DMS114 treated with DMSO at 0.1 percent for 48 hours (cell line): ENCODE measurements at regions not wholly inside any gene's neighbourhood (a gene's known extent, or its start where the extent isn't known, plus 50 kb on each side); places are given as distances from the start of the nearest gene placed in this dataset.

Experiments
- DNase-seq: peaks from one replicate; lab custom pipeline; 2025; ENCODE audit not compliant: unreplicated experiment; lab: John Stamatoyannopoulos, UW

GRCh38 chr5:40010436-40010835 is 585.7 kb upstream of the DAB2 start:
- DNase-seq, result no peak

DNA sequence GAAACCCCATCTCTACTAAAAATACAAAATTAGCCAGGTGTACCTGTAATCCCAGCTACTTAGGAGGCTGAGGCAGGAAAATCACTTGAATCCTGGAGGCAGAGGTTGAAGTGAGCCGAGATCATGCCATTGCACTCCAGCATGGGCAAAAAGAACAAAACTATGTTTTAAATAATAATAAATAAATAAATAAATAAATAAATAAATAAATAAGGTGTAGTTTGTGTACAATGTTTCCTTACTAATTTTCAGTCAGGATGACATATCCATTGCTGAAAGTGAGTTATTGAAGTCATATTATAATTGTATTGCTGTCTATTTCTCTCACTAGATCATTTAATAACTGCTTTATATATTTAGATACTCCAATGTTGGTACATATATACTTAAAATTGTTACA is 581.5 kb upstream of the DAB2 start:
- no peak for DNase-seq

GRCh38 chr5:40001796-40002195 is 577.0 kb upstream of the DAB2 start:
- no peak for DNase-seq

- no peak for DNase-seq
Measured at GRCh38 chr5:39998518-39998917, 573.7 kb upstream of the DAB2 start.

DNA sequence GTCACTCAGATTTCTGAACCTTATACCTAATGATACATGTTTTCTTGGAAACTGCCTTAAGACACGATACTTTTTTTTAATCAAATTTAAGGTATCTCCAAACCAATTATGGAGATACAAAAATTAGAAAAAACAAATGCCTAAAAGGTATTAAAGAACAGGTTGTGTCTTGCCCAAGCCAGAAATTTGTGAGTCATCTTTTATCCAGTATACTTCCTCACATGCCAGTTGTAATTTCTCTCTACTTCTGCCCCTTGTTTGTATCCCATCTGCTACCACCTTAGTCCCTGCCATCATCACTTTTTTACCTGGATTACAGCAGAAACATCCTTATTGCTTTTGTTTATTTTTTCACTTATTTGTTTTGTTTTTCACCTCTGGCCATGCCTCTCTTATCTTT is 571.2 kb upstream of the DAB2 start:
- DNase-seq, result no peak

DNA sequence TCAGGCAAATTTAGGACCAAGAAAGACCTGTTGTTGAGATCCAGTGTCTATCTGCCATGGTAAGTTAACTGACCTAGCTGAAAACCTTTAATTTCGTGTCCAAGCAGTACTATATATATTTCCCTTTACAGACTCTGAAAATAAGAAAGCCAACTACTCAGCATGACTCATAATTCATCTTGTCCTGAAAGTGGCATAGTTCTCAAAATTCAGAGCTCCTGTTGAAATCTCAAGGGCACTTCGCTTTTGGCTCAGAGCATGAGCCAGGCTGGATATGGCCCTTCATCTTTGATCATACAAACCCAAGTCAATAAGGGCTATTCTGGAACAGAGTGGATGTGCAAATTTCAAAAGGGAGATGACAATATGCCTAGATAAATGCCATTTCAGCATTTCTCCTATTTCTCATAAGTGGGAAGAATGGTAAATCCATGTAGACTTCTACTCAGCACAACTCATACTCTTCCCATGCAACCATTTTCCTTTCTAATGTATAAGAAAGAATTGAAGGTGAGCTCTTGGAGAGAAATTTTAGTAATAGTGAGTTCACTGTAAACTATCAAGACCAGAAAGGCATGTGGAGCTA is 567.9 kb upstream of the DAB2 start:
- DNase-seq, result no peak

DNA sequence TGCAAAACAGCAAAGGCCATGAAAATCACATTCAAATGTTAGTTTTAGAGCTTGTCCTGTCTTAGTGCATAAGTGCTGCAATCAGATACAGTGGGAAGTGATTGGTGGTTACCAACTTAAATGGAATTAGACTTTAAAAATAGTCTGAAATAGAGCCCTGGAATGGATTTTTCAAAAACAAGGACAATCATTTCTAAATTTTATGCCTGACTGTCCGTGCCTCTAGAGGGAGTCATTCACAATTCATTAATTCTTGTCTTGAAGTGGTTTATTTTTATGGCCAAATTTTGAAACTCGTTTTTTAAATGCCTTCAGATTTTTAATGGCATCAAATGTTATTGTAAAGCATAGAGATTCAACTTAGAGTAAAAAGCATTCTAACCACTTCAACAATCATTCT is 561.8 kb upstream of the DAB2 start:
- no peak for DNase-seq

DNA sequence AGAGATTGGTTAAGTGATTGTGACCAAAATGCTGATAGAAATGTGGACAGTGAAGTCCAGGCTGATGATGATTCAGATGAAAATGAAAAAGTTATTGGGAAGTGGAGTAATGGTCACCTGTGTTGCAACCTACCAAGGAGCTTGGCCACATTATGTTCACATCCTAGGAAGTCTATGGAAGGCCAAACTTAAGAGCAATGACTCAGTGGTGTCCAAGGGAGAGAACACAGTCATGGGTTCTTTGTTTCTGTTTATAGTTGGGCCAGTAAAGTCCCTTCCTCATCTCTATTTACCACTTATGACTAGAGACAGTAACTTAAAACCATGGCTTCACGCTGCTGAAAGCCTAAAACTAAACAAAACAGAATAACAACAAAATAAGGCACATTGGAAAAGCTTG is 555.3 kb upstream of the DAB2 start:
- DNase-seq, result no peak

DNA sequence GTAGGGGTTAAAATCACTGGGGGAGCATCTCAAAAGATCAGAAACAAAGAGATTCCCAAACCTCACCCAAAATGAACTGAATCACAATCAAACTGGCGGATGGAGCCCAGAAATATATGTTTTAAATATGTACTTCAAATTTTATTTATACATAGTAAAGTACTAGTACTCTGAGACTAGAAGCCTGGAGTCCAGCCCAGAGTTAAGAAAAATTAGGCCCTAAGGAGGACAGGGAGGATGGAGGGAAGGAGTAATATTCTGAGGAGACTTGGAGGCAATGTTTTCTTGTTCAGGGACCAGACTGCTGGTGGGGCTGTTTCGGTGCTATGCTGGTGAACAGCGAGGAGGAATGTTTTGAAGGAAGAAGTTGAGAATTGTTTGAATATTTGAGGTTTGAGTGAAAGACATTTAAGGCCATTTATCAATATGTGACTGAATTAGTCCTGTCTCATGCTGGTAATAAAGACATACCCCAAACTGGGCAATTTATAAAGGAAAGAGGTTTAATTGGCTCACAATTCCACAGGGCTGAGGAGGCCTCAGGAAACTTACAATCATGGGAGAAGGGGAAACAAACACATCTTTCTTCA is 552.4 kb upstream of the DAB2 start:
- no peak for DNase-seq

- DNase-seq, result no peak
Measured at GRCh38 chr5:39970117-39970798, 545.5 kb upstream of the DAB2 start.

DNA sequence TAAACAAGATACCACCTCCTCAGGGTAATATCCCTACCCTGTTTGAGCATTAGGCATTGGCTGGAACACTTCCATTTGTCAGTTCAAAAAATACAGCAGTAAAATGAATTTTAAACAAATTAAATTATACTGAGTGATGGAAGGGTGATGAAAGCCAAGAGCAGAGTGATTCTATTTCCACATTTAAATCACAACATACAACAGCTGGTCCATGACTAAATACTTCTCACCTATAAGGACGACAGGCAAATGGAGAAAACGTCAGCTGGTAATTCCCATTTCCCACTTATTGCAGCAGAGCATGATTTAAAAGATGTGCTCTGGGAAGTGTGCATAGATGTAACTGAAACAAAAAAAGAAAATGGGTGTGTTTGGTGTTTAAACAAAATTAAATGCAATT is 543.6 kb upstream of the DAB2 start:
- DNase-seq, result no peak

GRCh38 chr5:39955156-39955555 is 530.4 kb upstream of the DAB2 start:
- no peak for DNase-seq

DNA sequence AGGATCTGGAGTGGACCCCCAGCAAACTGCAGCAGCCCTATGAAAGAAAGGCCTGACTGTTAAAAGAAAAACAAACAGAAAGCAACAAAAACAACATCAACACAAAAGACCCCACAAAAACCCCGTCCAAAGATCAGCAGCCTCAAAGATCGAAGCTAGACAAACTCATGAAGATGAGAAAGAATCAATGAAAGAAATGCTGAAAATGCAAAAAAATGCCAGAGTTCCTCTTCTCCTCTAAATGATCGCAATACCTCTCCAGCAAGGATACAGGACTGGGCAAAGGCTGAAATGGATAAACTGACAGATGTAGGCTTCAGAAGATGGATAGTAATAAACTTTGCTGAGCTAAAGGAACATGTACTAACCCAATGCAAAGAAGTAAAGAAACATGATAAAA is 526.3 kb upstream of the DAB2 start:
- no peak for DNase-seq

- peak; percentile 49 for DNase-seq
Measured at GRCh38 chr5:39948867-39949468, 524.2 kb upstream of the DAB2 start.

GRCh38 chr5:39948341-39948740 is 523.6 kb upstream of the DAB2 start:
- DNase-seq, result no peak

GRCh38 chr5:39947657-39948056 is 522.9 kb upstream of the DAB2 start:
- DNase-seq, result no peak

DNA sequence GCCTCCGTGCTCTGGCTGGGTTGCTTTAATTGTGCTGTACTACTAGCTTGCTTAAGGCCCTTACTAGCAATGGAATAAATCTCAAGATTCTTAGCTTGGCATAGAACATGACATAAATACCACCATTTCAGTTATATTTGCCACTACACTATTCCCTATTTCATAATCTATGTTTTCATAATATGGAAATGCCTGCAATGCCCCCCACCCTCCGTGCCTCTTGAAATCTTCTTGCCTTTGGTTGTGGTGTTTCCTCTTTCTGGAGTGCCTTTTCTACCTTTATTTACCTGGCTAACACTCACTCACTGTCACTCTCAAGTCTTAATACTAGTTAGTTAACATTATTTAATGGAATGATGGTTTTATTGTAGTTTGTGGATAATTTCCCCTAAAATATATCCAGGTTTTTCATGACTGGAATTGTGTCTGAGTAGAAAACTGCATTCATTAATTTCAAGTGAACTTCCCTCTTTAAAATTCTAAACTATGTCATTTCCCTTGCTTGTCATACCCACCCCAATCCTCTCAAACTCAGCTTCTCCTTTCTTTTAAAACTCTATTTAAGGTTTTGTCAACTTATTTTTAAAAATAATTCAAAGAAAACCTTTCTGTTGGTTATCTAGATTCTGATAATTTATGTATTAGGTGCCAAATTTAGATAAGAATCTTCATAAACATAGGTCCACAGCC is 521.7 kb upstream of the DAB2 start:
- no peak for DNase-seq

- DNase-seq, result no peak
Measured at GRCh38 chr5:39945870-39946269, 521.1 kb upstream of the DAB2 start.

DNA sequence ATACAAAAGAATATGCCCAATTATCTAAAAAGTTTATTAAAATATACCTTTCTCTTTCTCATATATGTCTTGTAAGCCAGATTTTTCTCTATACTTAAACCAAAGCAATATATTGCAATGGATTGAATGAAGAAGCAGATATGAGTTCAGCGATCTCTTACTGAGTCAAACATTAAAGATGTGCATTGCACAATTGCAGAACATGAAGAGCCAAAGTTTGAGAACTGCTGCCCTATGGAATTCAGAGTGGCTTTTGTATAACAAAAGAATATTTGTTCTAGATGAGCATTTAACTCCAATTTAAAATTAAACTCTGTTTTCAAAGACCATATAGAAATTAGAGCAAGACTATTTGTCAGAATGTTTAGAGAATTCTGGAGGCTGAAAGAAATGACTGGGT is 519.0 kb upstream of the DAB2 start:
- no peak for DNase-seq

DNA sequence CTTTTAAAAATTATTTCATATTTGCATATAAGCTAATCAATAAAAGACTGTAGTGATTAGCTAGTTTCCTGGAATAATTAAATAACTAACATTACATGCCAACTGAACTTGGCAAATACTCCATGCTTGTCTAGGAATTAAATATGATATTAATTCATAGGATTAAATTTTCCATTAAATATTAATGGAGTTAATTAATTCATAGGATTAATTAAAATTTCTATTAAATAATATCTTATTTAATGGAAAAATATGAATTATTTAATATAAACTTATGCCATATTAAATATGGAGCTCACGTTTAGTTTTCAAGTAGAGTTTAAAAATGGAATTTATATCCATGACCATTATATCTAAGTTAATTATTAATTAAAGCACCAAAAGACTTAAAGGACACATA is 517.8 kb upstream of the DAB2 start:
- DNase-seq, result no peak

- no peak for DNase-seq
Measured at GRCh38 chr5:39941416-39941815, 516.6 kb upstream of the DAB2 start.

GRCh38 chr5:39934830-39935229 is 510.1 kb upstream of the DAB2 start:
- DNase-seq, result no peak
